HepG2 (cell line): ENCODE measurements at regions not wholly inside any gene's neighbourhood (a gene's known extent, or its start where the extent isn't known, plus 50 kb on each side); places are given as distances from the start of the nearest gene placed in this dataset.

Experiments
- CC2D1A ChIP-seq: sonication (generic); formaldehyde crosslinking; IDR thresholded peaks from 2 replicates; pipeline ENCODE4 v1.8.1; 2023; ENCODE audit warnings: mild to moderate bottlenecking, missing genetic modification reagents
- KLF9 ChIP-seq: IDR thresholded peaks from 2 replicates; pipeline ENCODE4 v1.6.1; 2016; ENCODE audit warnings: low read depth
- PCBP1 ChIP-seq: fragments of 200-400 bp; formaldehyde crosslinking; IDR thresholded peaks from 2 replicates; pipeline ENCODE4 v1.6.1; 2017; ENCODE audit warnings: mild to moderate bottlenecking, low read depth, low read length, borderline replicate concordance
- RELA ChIP-seq: sonication (generic); formaldehyde crosslinking; IDR thresholded peaks from 2 replicates; pipeline ENCODE4 v1.4.0; 2020; ENCODE audit warnings: missing genetic modification reagents
- SALL1 ChIP-seq: sonication (generic); formaldehyde crosslinking; IDR thresholded peaks from 2 replicates; pipeline ENCODE4 v1.8.0; 2022; ENCODE audit warnings: mild to moderate bottlenecking, missing genetic modification reagents
- TOPORS ChIP-seq: sonication (generic); formaldehyde crosslinking; IDR thresholded peaks from 2 replicates; pipeline ENCODE4 v1.8.0; 2023; ENCODE audit warnings: mild to moderate bottlenecking, missing genetic modification reagents
- ZBTB7B ChIP-seq: sonication (generic); formaldehyde crosslinking; IDR thresholded peaks from 2 replicates; pipeline ENCODE4 v1.4.0; 2020; ENCODE audit warnings: missing genetic modification reagents
- ZFP90 ChIP-seq: sonication (generic); formaldehyde crosslinking; IDR thresholded peaks from 2 replicates; pipeline ENCODE4 v1.8.0; 2022; ENCODE audit warnings: missing genetic modification reagents, mild to moderate bottlenecking, inconsistent platforms, borderline replicate concordance
- ZMYM2 ChIP-seq: sonication (generic); formaldehyde crosslinking; IDR thresholded peaks from 2 replicates; pipeline ENCODE4 v1.8.0; 2022; ENCODE audit warnings: mild to moderate bottlenecking, missing genetic modification reagents
- ZNF205 ChIP-seq: IDR thresholded peaks from 2 replicates; pipeline ENCODE4 v1.6.1; 2018; ENCODE audit warnings: missing biosample characterization, missing genetic modification reagents
- ZNF564 ChIP-seq: sonication (generic); formaldehyde crosslinking; IDR thresholded peaks from 2 replicates; pipeline ENCODE4 v1.8.1; 2023; ENCODE audit warnings: mild to moderate bottlenecking, missing genetic modification reagents
- TF ChIP-seq, protein P1 (sequence below): IDR thresholded peaks from 2 replicates; pipeline ENCODE4 v1.6.1; 2016; ENCODE audit warnings: low read depth
- TF ChIP-seq, protein P2 (sequence below): sonication (generic); formaldehyde crosslinking; IDR thresholded peaks from 2 replicates; pipeline ENCODE4 v1.4.0; 2020; ENCODE audit warnings: low read depth, mild to moderate bottlenecking, missing genetic modification reagents
- TF ChIP-seq, protein P3 (sequence below): sonication (generic); formaldehyde crosslinking; IDR thresholded peaks from 2 replicates; pipeline ENCODE4 v1.4.0; 2020; ENCODE audit warnings: missing genetic modification reagents
- TF ChIP-seq, protein P4 (sequence below): sonication (generic); formaldehyde crosslinking; IDR thresholded peaks from 2 replicates; pipeline ENCODE4 v1.9.0; 2021; ENCODE audit warnings: mild to moderate bottlenecking, missing genetic modification reagents

DNA sequence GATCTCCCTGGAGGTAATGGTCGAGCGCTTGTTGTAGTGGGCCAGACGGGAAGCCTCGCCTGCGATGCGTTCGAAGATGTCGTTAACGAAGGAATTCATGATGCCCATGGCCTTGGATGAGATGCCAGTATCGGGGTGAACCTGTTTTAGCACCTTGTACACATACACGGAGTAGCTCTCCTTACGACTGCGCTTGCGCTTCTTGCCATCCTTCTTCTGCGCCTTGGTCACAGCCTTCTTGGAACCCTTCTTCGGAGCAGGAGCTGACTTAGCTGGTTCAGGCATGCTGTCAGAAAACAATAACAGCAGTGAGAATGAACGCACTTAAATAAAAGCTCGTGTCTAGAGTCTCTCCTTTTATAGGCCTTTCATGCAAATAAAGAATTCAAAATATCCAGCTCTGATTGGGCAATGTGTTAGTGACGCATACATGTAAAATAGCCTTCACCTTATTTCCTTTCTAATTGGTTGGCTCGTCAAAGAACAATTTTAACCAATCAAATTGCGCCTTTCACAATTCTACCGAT is 129.2 kb downstream of the HFE start (continued):
- TF ChIP-seq, protein P1, sequence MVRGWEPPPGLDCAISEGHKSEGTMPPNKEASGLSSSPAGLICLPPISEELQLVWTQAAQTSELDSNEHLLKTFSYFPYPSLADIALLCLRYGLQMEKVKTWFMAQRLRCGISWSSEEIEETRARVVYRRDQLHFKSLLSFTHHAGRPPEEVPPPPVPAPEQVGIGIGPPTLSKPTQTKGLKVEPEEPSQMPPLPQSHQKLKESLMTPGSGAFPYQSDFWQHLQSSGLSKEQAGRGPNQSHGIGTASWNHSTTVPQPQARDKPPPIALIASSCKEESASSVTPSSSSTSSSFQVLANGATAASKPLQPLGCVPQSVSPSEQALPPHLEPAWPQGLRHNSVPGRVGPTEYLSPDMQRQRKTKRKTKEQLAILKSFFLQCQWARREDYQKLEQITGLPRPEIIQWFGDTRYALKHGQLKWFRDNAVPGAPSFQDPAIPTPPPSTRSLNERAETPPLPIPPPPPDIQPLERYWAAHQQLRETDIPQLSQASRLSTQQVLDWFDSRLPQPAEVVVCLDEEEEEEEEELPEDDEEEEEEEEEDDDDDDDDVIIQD, result peak; percentile 25; the same call in 1 of the 2 replicates
- TF ChIP-seq KLF9 (CRISPR knock-in tag) (peak; percentile 59; the same call in 1 of the 2 replicates), ZMYM2 (CRISPR knock-in tag) (no peak), ZBTB7B (CRISPR knock-in tag) (no peak), TOPORS (no peak), ZNF564 (CRISPR knock-in tag) (no peak), ZNF205 (0 out of 2 replicates have a peak, but pooled peaks have one; percentile 34), CC2D1A (CRISPR knock-in tag) (no peak), SALL1 (peak; percentile 56), ZFP90 (CRISPR knock-in tag) (no peak), PCBP1 (no peak), RELA (CRISPR knock-in tag) (no peak)
- TF ChIP-seq, protein P2, sequence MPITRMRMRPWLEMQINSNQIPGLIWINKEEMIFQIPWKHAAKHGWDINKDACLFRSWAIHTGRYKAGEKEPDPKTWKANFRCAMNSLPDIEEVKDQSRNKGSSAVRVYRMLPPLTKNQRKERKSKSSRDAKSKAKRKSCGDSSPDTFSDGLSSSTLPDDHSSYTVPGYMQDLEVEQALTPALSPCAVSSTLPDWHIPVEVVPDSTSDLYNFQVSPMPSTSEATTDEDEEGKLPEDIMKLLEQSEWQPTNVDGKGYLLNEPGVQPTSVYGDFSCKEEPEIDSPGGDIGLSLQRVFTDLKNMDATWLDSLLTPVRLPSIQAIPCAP (CRISPR knock-in tag), result no peak
- TF ChIP-seq, protein P3, sequence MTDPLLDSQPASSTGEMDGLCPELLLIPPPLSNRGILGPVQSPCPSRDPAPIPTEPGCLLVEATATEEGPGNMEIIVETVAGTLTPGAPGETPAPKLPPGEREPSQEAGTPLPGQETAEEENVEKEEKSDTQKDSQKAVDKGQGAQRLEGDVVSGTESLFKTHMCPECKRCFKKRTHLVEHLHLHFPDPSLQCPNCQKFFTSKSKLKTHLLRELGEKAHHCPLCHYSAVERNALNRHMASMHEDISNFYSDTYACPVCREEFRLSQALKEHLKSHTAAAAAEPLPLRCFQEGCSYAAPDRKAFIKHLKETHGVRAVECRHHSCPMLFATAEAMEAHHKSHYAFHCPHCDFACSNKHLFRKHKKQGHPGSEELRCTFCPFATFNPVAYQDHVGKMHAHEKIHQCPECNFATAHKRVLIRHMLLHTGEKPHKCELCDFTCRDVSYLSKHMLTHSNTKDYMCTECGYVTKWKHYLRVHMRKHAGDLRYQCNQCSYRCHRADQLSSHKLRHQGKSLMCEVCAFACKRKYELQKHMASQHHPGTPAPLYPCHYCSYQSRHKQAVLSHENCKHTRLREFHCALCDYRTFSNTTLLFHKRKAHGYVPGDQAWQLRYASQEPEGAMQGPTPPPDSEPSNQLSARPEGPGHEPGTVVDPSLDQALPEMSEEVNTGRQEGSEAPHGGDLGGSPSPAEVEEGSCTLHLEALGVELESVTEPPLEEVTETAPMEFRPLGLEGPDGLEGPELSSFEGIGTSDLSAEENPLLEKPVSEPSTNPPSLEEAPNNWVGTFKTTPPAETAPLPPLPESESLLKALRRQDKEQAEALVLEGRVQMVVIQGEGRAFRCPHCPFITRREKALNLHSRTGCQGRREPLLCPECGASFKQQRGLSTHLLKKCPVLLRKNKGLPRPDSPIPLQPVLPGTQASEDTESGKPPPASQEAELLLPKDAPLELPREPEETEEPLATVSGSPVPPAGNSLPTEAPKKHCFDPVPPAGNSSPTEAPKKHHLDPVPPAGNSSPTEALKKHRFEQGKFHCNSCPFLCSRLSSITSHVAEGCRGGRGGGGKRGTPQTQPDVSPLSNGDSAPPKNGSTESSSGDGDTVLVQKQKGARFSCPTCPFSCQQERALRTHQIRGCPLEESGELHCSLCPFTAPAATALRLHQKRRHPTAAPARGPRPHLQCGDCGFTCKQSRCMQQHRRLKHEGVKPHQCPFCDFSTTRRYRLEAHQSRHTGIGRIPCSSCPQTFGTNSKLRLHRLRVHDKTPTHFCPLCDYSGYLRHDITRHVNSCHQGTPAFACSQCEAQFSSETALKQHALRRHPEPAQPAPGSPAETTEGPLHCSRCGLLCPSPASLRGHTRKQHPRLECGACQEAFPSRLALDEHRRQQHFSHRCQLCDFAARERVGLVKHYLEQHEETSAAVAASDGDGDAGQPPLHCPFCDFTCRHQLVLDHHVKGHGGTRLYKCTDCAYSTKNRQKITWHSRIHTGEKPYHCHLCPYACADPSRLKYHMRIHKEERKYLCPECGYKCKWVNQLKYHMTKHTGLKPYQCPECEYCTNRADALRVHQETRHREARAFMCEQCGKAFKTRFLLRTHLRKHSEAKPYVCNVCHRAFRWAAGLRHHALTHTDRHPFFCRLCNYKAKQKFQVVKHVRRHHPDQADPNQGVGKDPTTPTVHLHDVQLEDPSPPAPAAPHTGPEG (CRISPR knock-in tag), result no peak
- TF ChIP-seq, protein P4, sequence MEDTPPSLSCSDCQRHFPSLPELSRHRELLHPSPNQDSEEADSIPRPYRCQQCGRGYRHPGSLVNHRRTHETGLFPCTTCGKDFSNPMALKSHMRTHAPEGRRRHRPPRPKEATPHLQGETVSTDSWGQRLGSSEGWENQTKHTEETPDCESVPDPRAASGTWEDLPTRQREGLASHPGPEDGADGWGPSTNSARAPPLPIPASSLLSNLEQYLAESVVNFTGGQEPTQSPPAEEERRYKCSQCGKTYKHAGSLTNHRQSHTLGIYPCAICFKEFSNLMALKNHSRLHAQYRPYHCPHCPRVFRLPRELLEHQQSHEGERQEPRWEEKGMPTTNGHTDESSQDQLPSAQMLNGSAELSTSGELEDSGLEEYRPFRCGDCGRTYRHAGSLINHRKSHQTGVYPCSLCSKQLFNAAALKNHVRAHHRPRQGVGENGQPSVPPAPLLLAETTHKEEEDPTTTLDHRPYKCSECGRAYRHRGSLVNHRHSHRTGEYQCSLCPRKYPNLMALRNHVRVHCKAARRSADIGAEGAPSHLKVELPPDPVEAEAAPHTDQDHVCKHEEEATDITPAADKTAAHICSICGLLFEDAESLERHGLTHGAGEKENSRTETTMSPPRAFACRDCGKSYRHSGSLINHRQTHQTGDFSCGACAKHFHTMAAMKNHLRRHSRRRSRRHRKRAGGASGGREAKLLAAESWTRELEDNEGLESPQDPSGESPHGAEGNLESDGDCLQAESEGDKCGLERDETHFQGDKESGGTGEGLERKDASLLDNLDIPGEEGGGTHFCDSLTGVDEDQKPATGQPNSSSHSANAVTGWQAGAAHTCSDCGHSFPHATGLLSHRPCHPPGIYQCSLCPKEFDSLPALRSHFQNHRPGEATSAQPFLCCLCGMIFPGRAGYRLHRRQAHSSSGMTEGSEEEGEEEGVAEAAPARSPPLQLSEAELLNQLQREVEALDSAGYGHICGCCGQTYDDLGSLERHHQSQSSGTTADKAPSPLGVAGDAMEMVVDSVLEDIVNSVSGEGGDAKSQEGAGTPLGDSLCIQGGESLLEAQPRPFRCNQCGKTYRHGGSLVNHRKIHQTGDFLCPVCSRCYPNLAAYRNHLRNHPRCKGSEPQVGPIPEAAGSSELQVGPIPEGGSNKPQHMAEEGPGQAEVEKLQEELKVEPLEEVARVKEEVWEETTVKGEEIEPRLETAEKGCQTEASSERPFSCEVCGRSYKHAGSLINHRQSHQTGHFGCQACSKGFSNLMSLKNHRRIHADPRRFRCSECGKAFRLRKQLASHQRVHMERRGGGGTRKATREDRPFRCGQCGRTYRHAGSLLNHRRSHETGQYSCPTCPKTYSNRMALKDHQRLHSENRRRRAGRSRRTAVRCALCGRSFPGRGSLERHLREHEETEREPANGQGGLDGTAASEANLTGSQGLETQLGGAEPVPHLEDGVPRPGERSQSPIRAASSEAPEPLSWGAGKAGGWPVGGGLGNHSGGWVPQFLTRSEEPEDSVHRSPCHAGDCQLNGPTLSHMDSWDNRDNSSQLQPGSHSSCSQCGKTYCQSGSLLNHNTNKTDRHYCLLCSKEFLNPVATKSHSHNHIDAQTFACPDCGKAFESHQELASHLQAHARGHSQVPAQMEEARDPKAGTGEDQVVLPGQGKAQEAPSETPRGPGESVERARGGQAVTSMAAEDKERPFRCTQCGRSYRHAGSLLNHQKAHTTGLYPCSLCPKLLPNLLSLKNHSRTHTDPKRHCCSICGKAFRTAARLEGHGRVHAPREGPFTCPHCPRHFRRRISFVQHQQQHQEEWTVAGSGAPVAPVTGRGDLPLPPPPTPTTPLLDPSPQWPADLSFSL (CRISPR knock-in tag), result 0 out of 2 replicates have a peak, but pooled peaks have one; percentile 12
